Neural cell (in vitro differentiated cells): ENCODE measurements at regions not wholly inside any gene's neighbourhood (a gene's known extent, or its start where the extent isn't known, plus 50 kb on each side); places are given as distances from the start of the nearest gene placed in this dataset.

Experiments used
- H2AFZ ChIP-seq: fragments of 200-600, 300-800 bp; sonication (generic), shearing (Covaris generic); 2 replicates; pipeline ENCODE4 v1.6.0; 2014; ENCODE audit warnings: low read depth, mild to moderate bottlenecking, antibody characterized with exemption, low read length, moderate library complexity
- H3F3A ChIP-seq: fragments of 200-600 bp; shearing (Covaris generic); 2 replicates; pipeline ENCODE4 v1.6.1; 2016; ENCODE audit warnings: mild to moderate bottlenecking, moderate library complexity, mixed read lengths, antibody characterized with exemption, low read length; ENCODE audit not compliant: insufficient read depth, poor library complexity, severe bottlenecking
- H3K27ac ChIP-seq: fragments of 200-600, 300-800 bp; sonication (generic), shearing (Covaris generic); 2 replicates; pipeline ENCODE4 v1.5.1; 2014; ENCODE audit warnings: mild to moderate bottlenecking, low read length, moderate library complexity
- H3K27me3 ChIP-seq: fragments of 300-800, 200-600 bp; sonication (generic), shearing (Covaris generic); 2 replicates; pipeline ENCODE4 v1.6.0; 2014; ENCODE audit warnings: mild to moderate bottlenecking, low read depth, low read length, moderate library complexity; ENCODE audit not compliant: insufficient read depth
- H3K36me3 ChIP-seq: fragments of 300-800, 200-600 bp; sonication (generic), shearing (Covaris generic); 2 replicates; pipeline ENCODE4 v1.5.1; 2014; ENCODE audit warnings: mild to moderate bottlenecking, antibody characterized with exemption, low read length, moderate library complexity; ENCODE audit not compliant: insufficient read depth
- H3K4me2 ChIP-seq: fragments of 300-800, 200-600 bp; sonication (generic), shearing (Covaris generic); 2 replicates; pipeline ENCODE4 v1.6.0; 2014; ENCODE audit warnings: mild to moderate bottlenecking, low read length
- H3K4me3 ChIP-seq: fragments of 300-800, 200-600 bp; sonication (generic), shearing (Covaris generic); 2 replicates; pipeline ENCODE4 v1.5.1; 2014; ENCODE audit warnings: mild to moderate bottlenecking, low read length, moderate library complexity
- H3K79me2 ChIP-seq: fragments of 200-600 bp; shearing (Covaris generic); replicated peaks from 2 replicates; pipeline ENCODE4 v1.6.0; 2014; ENCODE audit warnings: mild to moderate bottlenecking, low read length, moderate library complexity; ENCODE audit not compliant: insufficient read depth
- H3K9ac ChIP-seq: fragments of 300-800, 200-600 bp; sonication (generic), shearing (Covaris generic); 2 replicates; pipeline ENCODE4 v1.6.1; 2016; ENCODE audit warnings: mild to moderate bottlenecking, low read length, mixed read lengths
- H3K9me2 ChIP-seq: fragments of 200-600 bp; shearing (Covaris generic); 2 replicates; pipeline ENCODE4 v1.6.1; 2016; ENCODE audit warnings: mild to moderate bottlenecking, low read length, mixed read lengths; ENCODE audit not compliant: insufficient read depth
- H3K9me3 ChIP-seq: fragments of 200-600, 300-800 bp; sonication (generic), shearing (Covaris generic); 2 replicates; pipeline ENCODE4 v1.6.1; 2016; ENCODE audit warnings: mild to moderate bottlenecking, mixed run types, low read length, moderate library complexity, mixed read lengths
- H4K20me1 ChIP-seq: fragments of 200-600 bp; shearing (Covaris generic); 2 replicates; pipeline ENCODE4 v1.6.1; 2016; ENCODE audit warnings: mild to moderate bottlenecking, mixed run types; ENCODE audit not compliant: insufficient read depth
- EP300 ChIP-seq: fragments of 450-650 bp; conservative IDR thresholded peaks from 2 replicates; pipeline ENCODE4 v1.6.1; 2014; ENCODE audit warnings: antibody characterized with exemption, mild to moderate bottlenecking, moderate library complexity; ENCODE audit not compliant: poor library complexity, severe bottlenecking
- POLR2AphosphoS5 ChIP-seq: IDR thresholded peaks from 2 replicates; pipeline ENCODE4 v1.6.1; 2012
- SMC3 ChIP-seq: fragments of 450-650 bp; conservative IDR thresholded peaks from 2 replicates; pipeline ENCODE4 v1.6.1; 2014; ENCODE audit warnings: antibody characterized with exemption, mild to moderate bottlenecking, moderate library complexity; ENCODE audit not compliant: poor library complexity
- TAF1 ChIP-seq: IDR thresholded peaks from 2 replicates; pipeline ENCODE4 v1.6.1; 2012; ENCODE audit warnings: low read depth
- TF ChIP-seq, protein P1 (sequence below): fragments of 450-650 bp; IDR thresholded peaks from 2 replicates; pipeline ENCODE4 v1.5.1; 2014; ENCODE audit warnings: antibody characterized with exemption, mild to moderate bottlenecking, moderate library complexity; ENCODE audit not compliant: poor library complexity, severe bottlenecking
- TF ChIP-seq, protein P2 (sequence below): IDR thresholded peaks from 2 replicates; pipeline ENCODE4 v1.6.1; 2012; ENCODE audit warnings: borderline replicate concordance

DNA sequence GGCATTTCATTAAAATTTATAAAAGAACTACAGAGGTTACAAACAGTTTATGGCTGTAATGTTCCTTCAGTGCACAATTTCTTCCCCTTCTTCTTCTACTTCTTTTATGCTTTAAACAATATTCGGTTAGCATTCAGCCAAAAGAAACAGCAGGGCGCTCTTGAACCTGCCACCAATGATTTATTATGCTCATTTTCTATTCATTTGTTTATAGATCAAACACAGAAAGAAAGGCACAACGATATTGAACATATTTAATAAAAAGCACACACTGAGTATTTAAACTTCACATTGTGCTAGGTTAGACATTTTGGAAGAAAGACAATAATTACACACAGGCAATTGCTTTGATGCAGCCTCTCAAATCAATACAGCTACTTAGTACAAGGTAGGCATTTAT, 1025.8 kb upstream of the LRRN3 start:
- Histone ChIP-seq H3F3A (no peaks in the 10 kb centered on the region), H3K27me3 (no peaks in the 10 kb centered on the region), H3K9me2 (no peaks in the 10 kb centered on the region), H3K79me2 (no peaks in the 10 kb centered on the region), H3K9ac (no peak overlapping the region), H3K9me3 (no peaks in the 10 kb centered on the region), H2AFZ (no peak overlapping the region), H3K27ac (no peak overlapping the region), H3K4me2 (no peak overlapping the region), H4K20me1 (no peaks in the 10 kb centered on the region), H3K4me3 (no peak overlapping the region), H3K36me3 (no peaks in the 10 kb centered on the region)
- no peak for TF ChIP-seq POLR2AphosphoS5
- TF ChIP-seq EP300, result no peak
- TF ChIP-seq, protein P1, sequence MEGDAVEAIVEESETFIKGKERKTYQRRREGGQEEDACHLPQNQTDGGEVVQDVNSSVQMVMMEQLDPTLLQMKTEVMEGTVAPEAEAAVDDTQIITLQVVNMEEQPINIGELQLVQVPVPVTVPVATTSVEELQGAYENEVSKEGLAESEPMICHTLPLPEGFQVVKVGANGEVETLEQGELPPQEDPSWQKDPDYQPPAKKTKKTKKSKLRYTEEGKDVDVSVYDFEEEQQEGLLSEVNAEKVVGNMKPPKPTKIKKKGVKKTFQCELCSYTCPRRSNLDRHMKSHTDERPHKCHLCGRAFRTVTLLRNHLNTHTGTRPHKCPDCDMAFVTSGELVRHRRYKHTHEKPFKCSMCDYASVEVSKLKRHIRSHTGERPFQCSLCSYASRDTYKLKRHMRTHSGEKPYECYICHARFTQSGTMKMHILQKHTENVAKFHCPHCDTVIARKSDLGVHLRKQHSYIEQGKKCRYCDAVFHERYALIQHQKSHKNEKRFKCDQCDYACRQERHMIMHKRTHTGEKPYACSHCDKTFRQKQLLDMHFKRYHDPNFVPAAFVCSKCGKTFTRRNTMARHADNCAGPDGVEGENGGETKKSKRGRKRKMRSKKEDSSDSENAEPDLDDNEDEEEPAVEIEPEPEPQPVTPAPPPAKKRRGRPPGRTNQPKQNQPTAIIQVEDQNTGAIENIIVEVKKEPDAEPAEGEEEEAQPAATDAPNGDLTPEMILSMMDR, result no peak

DNA sequence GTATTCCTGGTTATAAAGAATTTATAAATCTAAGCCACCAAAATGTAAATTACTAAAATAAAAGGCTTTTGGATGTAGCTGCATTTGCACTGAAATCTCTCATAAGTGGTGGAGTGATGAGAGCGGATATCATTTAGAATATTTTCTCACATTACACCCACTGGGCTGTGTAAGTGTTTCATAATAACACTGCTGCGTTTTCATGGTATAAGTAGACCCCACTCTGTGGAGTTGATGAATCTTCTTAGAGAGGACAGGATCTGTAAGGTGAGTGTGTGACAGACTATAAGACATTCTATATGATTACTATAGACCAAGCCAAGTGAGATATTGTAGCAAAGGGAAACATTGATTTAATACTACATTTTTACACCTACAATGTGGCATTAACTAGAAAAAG, 1024.1 kb upstream of the LRRN3 start:
- H3K27me3 ChIP-seq, result no peaks in the 10 kb centered on the region
- H3K4me2 ChIP-seq, result no peak overlapping the region
- H3K9ac ChIP-seq, result no peak overlapping the region
- H3K79me2 ChIP-seq, result no peaks in the 10 kb centered on the region
- H3K27ac ChIP-seq, result no peak overlapping the region
- no peaks in the 10 kb centered on the region for H4K20me1 ChIP-seq
- no peaks in the 10 kb centered on the region for H3K36me3 ChIP-seq
- no peak overlapping the region for H3K4me3 ChIP-seq
- no peak overlapping the region for H2AFZ ChIP-seq
- TF ChIP-seq, protein P2, sequence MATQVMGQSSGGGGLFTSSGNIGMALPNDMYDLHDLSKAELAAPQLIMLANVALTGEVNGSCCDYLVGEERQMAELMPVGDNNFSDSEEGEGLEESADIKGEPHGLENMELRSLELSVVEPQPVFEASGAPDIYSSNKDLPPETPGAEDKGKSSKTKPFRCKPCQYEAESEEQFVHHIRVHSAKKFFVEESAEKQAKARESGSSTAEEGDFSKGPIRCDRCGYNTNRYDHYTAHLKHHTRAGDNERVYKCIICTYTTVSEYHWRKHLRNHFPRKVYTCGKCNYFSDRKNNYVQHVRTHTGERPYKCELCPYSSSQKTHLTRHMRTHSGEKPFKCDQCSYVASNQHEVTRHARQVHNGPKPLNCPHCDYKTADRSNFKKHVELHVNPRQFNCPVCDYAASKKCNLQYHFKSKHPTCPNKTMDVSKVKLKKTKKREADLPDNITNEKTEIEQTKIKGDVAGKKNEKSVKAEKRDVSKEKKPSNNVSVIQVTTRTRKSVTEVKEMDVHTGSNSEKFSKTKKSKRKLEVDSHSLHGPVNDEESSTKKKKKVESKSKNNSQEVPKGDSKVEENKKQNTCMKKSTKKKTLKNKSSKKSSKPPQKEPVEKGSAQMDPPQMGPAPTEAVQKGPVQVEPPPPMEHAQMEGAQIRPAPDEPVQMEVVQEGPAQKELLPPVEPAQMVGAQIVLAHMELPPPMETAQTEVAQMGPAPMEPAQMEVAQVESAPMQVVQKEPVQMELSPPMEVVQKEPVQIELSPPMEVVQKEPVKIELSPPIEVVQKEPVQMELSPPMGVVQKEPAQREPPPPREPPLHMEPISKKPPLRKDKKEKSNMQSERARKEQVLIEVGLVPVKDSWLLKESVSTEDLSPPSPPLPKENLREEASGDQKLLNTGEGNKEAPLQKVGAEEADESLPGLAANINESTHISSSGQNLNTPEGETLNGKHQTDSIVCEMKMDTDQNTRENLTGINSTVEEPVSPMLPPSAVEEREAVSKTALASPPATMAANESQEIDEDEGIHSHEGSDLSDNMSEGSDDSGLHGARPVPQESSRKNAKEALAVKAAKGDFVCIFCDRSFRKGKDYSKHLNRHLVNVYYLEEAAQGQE, result no peak
- peak; percentile 79 for TF ChIP-seq POLR2AphosphoS5
- no peaks in the 10 kb centered on the region for H3K9me3 ChIP-seq
- no peaks in the 10 kb centered on the region for H3F3A ChIP-seq
- H3K9me2 ChIP-seq, result no peaks in the 10 kb centered on the region

DNA sequence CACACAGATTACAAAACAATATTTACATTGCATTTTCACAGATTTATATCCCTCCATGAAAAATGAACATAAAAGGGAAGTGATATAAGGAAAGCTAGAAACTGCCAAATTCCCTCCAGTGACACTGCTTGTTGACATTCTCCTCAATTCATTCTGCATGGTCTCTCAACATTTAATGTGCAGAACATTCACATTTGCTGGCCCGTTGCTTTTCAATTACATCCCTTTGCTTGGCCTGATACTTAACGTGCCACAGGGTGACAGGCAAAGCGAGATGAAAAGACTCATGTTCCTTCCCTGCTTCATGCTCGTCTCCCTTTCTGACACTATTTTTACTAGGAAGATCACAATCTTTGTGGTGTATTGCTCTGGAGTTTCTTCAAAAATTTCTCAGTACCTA, 1019.7 kb upstream of the LRRN3 start:
- H3K27ac ChIP-seq, result peak overlapping the region; percentile 50
- no peak overlapping the region for H3K9ac ChIP-seq
- H3K9me2 ChIP-seq, result no peaks in the 10 kb centered on the region
- H3K36me3 ChIP-seq, result no peaks in the 10 kb centered on the region
- no peaks in the 10 kb centered on the region for H3K9me3 ChIP-seq
- TF ChIP-seq, protein P2, result peak; percentile 30
- TF ChIP-seq TAF1 (no peak), POLR2AphosphoS5 (peak; percentile 53), EP300 (peak; percentile 65), SMC3 (peak; percentile 29)
- TF ChIP-seq, protein P1, result no peak
- H4K20me1 ChIP-seq, result no peaks in the 10 kb centered on the region
- no peak overlapping the region for H2AFZ ChIP-seq
- no peak overlapping the region for H3K4me3 ChIP-seq
- H3F3A ChIP-seq, result no peaks in the 10 kb centered on the region
- H3K27me3 ChIP-seq, result no peaks in the 10 kb centered on the region
- H3K4me2 ChIP-seq, result peak overlapping the region; percentile 37
- H3K79me2 ChIP-seq, result no peaks in the 10 kb centered on the region
